BE2C (cell line): ENCODE measurements at regions not wholly inside any gene's neighbourhood (a gene's known extent, or its start where the extent isn't known, plus 50 kb on each side); places are given as distances from the start of the nearest gene placed in this dataset.

Experiments
- DNase-seq: peaks from one replicate; pipeline ENCODE4 v3.0.0-alpha.2; 2020
- H3K27me3 ChIP-seq: fragments of 250-450 bp; sonication (Bioruptor Pico); 2 replicates; pipeline ENCODE4 v1.5.1; 2020; ENCODE audit warnings: mild to moderate bottlenecking
- H3K36me3 ChIP-seq: fragments of 250-450 bp; sonication (Bioruptor Pico); 2 replicates; pipeline ENCODE4 v1.5.1; 2020; ENCODE audit warnings: mild to moderate bottlenecking
- H3K4me1 ChIP-seq: fragments of 250-450 bp; sonication (Bioruptor Pico); 2 replicates; pipeline ENCODE4 v1.5.1; 2020
- H3K4me3 ChIP-seq: 2 replicates; pipeline ENCODE4 v1.5.1; 2011; ENCODE audit warnings: low read depth, low read length
- H3K9me3 ChIP-seq: fragments of 250-450 bp; sonication (Bioruptor Pico); 2 replicates; pipeline ENCODE4 v1.5.1; 2020
- CTCF ChIP-seq: IDR thresholded peaks from 2 replicates; pipeline ENCODE4 v1.5.1; 2012; ENCODE audit warnings: mild to moderate bottlenecking, low read depth, low read length

DNA sequence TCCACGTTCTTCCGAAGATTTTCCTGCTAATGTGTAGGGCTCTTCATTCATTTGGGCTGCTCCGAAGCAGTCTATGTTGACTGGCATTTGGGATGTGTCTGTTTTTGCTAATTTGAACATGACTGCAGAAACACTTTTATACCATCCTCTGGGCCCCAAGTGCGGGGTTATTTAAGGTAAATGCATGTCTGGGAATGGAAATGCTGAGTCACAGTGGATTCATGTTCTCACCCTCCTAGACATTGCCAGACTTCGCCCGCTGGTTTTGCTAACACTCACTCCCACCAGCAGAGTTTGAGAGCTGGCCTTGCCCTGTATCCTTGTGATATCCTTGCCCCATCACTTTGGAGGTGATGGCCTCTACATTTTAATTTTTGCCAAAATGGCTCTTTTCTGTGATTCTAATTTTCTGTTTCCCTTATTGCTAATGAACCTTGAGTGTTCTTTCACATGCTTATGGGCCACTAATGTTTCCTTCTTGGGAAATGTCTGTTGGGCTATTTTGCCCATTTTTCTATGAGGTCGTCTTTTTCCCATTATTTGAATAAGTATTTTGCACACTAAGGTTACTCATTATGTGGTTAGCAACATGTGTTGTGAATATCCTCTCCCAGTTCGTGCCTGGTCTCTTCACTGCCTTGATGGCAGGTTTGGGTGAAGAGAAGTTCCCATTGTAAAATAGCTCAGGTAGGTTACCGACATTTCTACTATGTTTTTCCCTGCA is 204.1 kb downstream of the GLI2 start:
- Histone ChIP-seq H3K27me3 (no peaks in the 10 kb centered on the region), H3K4me3 (no peak overlapping the region), H3K9me3 (no peaks in the 10 kb centered on the region), H3K4me1 (peaks cover 39% of the 10 kb centered on the region), H3K36me3 (no peaks in the 10 kb centered on the region)
- no peak for DNase-seq
- no peak for TF ChIP-seq CTCF

DNA sequence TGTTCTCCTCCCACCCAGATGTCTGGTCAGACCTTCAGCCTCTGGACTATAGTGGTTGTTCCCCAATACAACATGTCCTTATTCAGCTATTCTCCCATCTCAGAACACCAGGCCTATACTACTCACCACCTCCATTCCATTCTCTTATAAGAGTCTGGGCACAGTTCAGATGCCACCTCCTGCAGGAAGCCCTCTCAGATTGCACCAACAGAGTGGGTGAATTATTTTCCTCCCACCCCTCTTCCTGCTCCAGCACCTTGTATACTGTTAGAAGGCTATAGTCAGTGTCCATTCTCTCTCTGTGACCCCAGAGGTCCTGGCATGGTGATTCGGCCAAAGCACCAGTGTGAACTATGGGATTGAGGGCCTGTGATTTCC is 204.6 kb downstream of the GLI2 start:
- no peaks in the 10 kb centered on the region for H3K36me3 ChIP-seq
- peaks cover 34% of the 10 kb centered on the region for H3K4me1 ChIP-seq
- H3K9me3 ChIP-seq: no peaks in the 10 kb centered on the region
- H3K4me3 ChIP-seq: no peak overlapping the region
- DNase-seq: no peak
- H3K27me3 ChIP-seq: no peaks in the 10 kb centered on the region
- no peak for TF ChIP-seq CTCF

DNA sequence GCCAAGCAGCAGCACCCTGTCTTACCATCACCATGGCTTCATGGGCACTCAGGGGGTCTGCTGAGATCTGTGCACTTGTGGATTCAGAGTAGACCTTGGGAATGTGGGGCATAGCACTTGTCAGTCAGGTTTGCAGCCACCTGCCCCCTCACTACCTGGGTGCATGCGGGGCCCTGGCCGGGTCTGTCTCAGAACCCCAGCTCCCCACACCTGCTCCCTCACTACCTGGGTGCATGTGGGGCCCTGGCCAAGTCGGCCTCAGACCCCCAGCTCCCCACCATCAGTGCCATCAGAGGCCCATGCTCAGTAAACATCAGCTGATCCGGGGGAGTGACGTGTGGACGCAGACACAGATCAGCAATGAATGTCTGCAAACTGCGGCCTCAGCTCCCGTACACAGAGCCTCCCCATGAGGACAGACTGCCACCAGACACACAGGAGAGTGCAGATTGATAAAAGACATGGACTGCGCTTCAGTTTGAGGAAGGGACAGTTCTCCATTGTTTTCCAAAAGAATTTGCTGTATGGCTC is 205.1 kb downstream of the GLI2 start:
- DNase-seq: peak; percentile 35
- Histone ChIP-seq H3K9me3 (no peaks in the 10 kb centered on the region), H3K27me3 (no peaks in the 10 kb centered on the region), H3K4me3 (no peak overlapping the region), H3K4me1 (peaks cover 34% of the 10 kb centered on the region), H3K36me3 (no peaks in the 10 kb centered on the region)
- TF ChIP-seq CTCF: 0 out of 2 replicates have a peak, but pooled peaks have one; percentile 3

GRCh38 chr2:120941571-120942120 is 206.0 kb downstream of the GLI2 start:
- Histone ChIP-seq H3K27me3 (no peaks in the 10 kb centered on the region), H3K36me3 (no peaks in the 10 kb centered on the region), H3K9me3 (no peaks in the 10 kb centered on the region), H3K4me3 (no peak overlapping the region), H3K4me1 (peaks cover 34% of the 10 kb centered on the region)
- no peak for DNase-seq
- no peak for TF ChIP-seq CTCF

DNA sequence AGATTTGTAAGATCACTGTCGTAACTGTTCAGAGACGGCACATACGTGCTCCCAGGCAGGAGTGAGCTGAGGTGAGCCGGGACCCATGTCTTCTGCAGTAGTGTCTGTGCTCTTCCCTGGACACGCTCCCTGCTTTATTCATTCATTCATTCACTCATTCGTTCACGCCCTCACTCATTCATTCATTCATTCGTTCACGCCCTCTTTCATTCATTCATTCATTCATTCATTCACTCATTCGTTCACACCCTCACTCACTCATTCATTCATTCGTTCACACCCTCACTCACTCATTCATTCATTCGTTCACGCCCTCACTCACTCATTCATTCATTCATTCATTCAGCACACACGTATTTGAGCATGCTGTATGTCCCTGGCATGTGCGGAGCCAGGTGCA is 207.0 kb downstream of the GLI2 start:
- TF ChIP-seq CTCF: no peak
- Histone ChIP-seq H3K9me3 (no peaks in the 10 kb centered on the region), H3K27me3 (no peaks in the 10 kb centered on the region), H3K36me3 (no peaks in the 10 kb centered on the region), H3K4me1 (peaks cover 28% of the 10 kb centered on the region), H3K4me3 (no peak overlapping the region)
- DNase-seq: no peak

DNA sequence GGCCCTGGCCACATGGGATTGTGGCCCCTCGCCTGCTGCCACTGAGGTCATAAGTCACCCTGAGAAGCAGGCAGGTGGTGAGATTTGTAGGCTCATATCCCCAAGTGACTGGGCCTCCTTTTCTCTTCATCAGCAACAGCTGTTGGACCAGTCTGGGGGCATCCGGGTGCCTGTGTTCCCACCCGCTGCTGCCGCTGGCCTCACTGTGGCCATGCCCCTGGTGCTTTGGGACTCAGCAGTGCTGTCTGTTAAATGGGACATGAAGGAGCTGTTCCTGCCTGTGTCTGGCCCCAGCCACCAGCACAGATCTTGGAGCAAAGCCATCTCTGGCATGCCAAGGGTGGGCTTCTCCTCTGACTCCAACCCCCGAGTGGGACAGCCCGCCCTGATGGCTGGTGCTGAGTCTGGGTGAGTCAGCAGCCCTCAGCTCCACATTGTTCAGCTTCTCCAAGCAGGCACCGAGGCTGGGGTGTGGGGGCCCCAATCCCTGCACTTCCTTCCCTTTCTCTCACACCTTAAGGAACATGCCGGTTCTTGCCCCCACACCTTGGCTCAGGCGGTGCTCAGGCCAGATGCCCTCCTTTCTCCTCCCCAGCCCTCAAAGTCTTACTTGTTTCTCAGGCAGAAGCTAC is 207.9 kb downstream of the GLI2 start:
- no peak overlapping the region for H3K4me3 ChIP-seq
- no peaks in the 10 kb centered on the region for H3K9me3 ChIP-seq
- H3K27me3 ChIP-seq: no peaks in the 10 kb centered on the region
- H3K4me1 ChIP-seq: peaks cover 25% of the 10 kb centered on the region
- TF ChIP-seq CTCF: no peak
- DNase-seq: no peak
- no peaks in the 10 kb centered on the region for H3K36me3 ChIP-seq
